ENCODE measurements at regions not wholly inside any gene's neighbourhood (a gene's known extent, or its start where the extent isn't known, plus 50 kb on each side); places are given as distances from the start of the nearest gene placed in this dataset.

- TF ChIP-seq, protein P1, sequence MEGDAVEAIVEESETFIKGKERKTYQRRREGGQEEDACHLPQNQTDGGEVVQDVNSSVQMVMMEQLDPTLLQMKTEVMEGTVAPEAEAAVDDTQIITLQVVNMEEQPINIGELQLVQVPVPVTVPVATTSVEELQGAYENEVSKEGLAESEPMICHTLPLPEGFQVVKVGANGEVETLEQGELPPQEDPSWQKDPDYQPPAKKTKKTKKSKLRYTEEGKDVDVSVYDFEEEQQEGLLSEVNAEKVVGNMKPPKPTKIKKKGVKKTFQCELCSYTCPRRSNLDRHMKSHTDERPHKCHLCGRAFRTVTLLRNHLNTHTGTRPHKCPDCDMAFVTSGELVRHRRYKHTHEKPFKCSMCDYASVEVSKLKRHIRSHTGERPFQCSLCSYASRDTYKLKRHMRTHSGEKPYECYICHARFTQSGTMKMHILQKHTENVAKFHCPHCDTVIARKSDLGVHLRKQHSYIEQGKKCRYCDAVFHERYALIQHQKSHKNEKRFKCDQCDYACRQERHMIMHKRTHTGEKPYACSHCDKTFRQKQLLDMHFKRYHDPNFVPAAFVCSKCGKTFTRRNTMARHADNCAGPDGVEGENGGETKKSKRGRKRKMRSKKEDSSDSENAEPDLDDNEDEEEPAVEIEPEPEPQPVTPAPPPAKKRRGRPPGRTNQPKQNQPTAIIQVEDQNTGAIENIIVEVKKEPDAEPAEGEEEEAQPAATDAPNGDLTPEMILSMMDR (conservative IDR thresholded peaks at IDR 0.05 in 1 of 2, IDR thresholded peaks at IDR 0.05 in 1 of 2; ENCODE audit: extremely low read depth in 1 of 2, insufficient read depth in 1 of 2, low read depth in 1 of 2, low read length in 2 of 2): no peak
- TF ChIP-seq EZH2 (IDR thresholded peaks at IDR 0.05; ENCODE audit: borderline replicate concordance, low read length): no peak
Measured at GRCh38 chr12:19695244-19696098, 256.2 kb downstream of the AEBP2 start.

Measured in mammary epithelial cell (primary cell).